Stimulated activated CD4-positive, alpha-beta T cell treated with anti-CD3 and anti-CD28 coated beads, Interleukin-1b, Interleukin-23, amount 100 ng/mL, for 4 hours (primary cell): ENCODE measurements at regions not wholly inside any gene's neighbourhood (a gene's known extent, or its start where the extent isn't known, plus 50 kb on each side); places are given as distances from the start of the nearest gene placed in this dataset.
A peak's percentile ranks its signal among the peaks of the same experiment; 100 is the strongest.
"Not testable (repeated sequence)": the region's sequence is repeated elsewhere in the genome, so short reads cannot be mapped to it uniquely, and the experiment has no call there.

Source experiments
- DNase-seq, 2 donors: peaks; one replicate each; pipeline ENCODE4 v3.0.0-alpha.2; 2020; ENCODE audit warnings: low read depth in 2 of 2

DNA sequence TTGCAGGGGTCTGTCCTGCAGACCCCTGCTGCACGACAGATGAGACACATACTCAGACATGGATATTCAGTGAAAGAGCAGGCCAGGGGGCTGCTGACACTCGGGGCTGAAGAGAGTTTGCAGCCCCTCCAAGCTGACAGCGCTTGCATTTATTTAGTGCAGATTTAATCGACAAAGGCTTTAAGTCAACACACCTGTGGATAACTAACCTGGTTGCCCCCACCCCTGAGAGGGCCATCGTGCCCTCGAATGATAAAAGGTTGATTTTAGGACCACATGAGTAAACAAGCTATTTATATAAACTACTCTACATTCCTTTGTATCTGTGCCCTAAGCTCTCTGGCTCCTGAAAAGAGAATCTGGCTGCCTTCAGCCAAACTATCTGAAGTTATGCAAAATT, 708.2 kb upstream of the LRRN3 start:
- DNase-seq = no peak

DNA sequence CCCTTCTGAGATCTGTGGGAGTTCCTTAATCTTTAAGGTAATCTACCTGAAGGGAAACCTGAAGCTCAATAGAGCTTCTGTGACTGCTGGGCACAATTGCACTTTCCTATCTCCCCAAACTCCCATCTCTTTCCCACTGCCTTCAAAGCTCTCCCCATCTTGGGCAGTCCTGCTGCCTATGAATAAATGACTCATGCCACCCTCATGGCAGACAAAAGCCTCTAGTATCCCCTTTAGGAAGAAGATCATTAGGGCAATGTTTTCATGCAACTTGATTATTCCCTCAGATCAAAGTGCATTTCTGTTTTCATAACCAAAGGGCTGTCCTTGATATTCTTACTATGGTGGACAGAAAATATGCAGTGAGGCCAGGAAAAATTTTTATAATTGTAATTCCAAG, 704.9 kb upstream of the LRRN3 start:
- no peak for DNase-seq

DNA sequence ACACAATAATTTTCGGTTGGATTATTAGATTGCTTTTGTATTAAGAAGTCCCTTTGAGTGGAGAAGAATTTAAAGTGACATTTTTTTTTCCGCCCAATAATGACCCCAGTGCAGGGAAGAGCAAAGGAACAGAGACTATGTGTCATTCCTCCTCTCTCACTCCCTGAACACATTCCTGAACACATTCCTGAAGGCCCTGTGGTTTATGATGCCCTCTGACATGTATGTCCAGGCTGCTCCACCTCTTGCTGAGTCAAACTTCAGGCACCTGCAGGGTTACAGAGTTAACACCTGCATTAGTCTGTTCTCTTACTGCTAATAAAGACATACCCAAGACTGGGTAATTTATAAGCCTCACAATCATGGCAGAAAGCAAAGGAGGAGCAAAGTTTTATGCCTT, 704.0 kb upstream of the LRRN3 start:
- DNase-seq = no peak

DNA sequence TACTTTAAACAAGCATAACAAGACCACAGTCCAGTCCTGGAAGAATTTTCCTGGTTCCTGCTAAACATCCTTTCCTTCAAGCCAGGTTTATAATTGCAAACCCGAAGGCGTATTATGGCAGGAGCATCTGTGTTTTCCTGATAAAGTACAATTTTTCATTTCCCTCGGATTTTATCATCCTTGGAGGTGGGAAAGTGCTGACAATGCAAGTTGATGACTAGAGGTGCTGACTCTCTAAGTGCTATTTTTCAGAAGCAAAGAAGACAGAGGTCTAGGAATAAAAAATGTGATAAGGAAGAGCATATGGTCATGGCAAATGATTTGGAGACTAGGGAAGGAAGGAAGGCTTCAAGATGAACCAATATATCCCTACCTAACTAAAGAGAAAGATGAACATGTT, 703.2 kb upstream of the LRRN3 start:
- no peak for DNase-seq

DNA sequence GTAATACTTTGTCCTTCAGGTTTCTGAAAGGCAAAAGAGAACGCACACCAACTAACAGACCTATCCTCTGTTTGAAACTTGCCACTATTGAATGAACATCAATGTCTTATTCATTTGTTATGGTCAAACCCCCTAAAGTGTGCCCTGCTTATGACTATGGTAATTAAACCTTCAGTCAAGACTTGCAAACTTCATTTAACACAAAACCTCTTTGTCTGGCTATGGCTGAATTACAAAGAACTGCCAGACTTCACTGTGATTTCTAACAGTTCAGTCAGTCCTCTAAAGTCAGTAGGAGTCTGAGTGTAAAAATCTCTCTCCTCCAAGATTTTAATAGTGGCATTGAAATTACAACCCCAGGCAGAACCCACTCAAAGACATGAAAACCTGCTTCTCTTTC, 702.5 kb upstream of the LRRN3 start:
- DNase-seq = no peak

DNA sequence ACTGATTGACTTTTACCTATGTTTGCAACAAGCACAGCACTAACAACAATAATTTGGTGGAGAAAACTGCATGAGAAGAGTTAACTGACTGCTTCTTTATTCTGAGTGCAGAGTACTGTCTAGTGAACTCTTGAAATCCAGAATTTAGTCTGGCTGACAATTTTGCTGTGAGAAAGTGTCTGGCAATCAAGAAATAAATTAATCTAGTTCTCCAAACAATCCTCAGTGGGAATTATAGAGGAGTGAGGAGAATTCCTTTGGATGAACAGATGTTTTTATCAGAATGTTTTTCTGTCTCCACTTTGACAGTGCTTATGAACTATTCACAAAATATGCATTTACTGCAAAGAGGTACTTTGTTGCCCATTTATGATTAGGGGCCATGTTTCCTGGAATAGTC, 694.9 kb upstream of the LRRN3 start:
- no peak for DNase-seq

DNA sequence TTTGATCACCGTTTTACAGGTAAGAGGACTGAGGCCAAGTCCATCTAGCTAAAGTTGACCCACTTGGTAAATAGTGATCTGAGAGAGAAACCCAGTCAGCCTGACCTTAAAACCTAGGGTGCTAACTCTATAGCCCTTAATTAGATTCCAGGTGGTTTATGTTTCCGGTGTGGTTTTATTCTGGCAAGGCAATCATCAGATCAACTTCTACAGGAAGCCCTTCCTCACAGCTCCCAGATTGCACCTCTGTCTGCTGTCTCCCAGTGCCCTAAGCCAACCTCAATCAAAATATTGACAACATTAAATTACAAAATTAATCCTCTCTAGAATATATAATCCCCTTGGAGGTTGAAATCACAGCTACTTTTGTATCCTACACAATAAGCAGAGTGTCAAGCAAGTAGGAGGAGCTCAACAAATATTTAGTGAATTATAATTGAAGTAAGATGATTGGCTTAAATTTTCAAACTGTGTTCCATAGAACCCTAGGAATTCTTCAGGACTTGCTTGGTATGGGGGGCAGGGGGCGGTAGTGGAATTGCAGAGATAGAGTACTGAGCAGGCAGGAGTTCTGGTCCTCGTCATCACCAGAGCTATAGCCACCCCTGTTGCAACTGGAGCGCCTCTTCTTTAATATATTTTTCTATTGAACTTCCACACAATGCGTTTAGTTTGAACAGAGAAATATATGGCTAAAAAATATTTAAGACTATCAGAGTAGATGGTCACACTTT, 692.8 kb upstream of the LRRN3 start:
- DNase-seq = no peak

DNA sequence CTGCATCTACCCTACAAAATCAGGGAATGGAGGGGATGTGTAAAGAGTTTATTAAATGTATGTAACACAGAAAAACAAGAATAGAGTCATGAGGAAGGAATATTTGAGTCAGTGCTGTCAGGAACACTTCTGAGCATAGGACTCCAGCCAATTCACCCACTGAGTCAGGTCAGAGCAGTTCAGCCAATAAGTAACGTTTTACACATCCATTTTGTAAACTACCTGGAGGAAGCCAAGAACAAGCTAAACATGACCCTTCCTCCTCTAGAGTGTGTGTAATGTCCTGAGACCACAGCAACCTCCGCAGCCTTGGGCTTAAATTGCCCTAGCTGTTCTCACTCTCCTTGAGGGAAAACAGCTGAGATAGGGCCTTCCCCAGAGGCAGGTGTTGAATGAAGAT, 691.5 kb upstream of the LRRN3 start:
- no peak for DNase-seq

DNA sequence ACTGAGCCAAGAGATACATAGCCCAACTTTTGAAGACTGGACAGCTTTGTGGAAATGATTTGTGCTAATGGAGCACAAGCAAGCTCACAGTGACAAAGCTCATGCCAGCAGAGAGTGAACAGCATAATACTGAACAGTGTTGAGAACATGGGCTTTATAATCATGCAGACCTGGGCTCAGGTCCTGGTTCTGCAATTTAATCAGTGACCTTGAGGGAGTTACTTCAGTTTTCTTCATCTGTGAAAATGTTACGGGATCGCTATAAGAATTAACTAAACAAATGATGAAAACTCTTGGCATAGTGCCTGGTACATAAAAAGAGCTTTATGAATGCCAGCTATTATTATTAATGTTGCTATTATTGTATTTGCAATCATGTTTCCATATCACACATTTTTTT, 690.5 kb upstream of the LRRN3 start:
- DNase-seq = no peak

DNA sequence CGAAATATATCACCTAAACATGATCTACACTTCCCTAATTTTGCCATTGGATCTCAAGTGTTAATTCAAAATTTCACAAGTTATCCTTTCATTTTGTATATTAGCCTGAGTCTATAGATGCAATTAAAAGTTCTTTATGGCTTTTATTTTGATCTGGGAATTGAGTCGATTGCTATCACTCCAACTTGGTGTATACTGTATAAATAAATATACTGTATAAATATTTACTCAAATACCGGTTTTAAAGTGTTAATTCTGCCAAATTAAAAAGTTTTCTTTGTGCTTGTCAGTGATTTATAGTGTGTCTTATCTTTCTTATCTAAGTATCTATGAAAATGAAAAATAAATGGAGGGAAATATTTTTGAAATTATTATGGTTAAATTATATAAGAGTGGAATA, 683.7 kb upstream of the LRRN3 start:
- DNase-seq = no peak

DNA sequence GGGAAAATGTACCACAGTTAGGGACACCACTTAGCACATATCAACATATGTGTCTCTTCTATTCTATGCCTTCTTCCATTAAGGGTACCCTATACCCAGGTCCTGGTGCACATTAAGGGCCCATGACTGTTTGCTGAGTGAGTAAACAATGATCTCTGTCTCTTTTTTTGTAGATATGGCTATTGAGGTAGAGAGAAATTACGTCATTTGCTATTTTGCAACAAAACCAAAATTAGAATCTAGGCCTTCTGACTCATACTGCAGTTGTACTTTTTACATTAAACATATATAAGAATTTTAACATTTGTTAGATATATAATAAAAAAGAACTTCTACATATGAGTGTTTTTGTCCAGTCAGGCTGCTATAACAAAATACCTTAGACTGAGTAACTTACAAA, 683.2 kb upstream of the LRRN3 start:
- DNase-seq = no peak

DNA sequence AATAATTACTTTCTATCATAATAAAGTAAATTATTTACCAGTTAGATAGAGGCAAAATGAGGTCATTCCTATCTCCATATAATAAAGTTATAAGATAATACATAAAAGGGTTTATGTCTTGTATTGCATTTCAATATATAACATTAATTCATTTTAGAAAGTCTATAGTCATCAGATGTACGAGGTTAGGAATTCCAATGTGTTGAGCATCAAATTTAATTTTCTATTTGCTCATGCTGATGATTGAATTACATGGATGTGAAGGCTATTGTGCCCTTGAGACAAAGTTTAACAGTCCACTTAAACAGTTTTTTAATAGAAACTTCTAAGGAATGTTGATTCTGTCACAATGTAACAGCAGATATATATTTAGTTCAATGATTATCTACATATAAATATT, 678.3 kb upstream of the LRRN3 start:
- DNase-seq = no peak

DNA sequence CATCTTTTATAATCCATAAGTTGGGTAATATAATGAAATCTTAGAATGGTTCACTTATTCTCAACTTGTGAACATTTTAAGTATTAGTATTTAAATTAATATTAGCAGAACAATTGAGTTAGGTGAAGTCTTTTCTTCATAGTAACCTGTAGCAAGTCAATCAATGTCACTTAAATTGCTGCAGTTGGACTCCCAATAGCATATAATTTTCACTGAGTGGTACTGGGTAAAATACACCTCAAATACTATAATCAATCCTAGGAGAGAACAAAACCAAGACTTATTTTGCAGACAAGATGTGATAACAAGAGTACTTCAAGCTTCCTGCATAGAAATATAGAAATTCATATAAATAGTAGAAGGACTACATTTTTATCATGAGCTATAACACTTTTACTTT, 677.9 kb upstream of the LRRN3 start:
- no peak for DNase-seq

DNA sequence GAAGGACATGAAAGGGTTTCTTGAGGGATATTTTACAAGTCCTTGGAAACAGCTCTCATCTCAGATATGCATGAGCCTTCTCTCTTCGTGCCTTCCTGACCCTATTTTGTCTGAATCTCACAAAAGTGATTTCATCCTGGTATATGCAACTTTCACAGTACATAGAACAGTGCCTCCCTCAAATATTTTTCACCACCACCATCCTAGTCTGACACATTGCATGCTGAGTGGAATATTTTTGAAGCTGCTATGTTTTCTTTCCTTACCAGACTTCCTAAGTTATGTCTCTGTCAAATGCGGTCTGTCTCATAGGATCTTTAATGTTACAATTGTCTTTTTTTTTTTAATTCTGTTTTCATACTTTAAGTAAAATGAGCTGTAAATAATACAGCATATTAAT, 673.3 kb upstream of the LRRN3 start:
- no peak for DNase-seq

DNA sequence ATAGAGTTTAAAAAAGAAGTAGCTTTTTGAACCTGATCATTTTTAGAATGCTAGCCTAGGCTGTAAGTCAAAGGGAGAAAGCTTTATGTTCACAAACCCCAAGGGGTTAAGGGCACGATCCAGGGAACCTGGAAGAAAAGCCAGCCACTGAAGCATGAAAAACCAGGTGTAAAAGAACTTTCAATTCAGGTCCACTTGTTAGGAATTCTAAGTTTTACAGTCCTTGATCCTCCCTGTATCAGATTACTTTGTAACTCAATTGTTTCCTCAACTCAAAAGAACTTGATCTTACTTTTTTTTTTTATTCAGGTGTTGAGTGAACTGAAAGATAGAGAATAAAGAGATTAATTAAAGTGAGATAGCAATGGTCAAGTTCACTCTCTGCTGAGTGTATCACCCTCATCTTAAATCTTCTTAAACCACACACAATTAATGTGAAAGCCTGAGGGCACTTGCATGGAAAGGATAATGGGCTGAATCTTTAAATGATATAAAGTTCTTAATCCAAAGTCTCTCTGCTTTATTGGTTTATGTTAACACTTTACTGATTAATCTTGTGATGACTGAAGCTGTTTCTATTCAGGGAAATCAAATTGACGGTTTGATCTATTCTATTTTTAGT, 672.2 kb upstream of the LRRN3 start:
- no peak for DNase-seq

DNA sequence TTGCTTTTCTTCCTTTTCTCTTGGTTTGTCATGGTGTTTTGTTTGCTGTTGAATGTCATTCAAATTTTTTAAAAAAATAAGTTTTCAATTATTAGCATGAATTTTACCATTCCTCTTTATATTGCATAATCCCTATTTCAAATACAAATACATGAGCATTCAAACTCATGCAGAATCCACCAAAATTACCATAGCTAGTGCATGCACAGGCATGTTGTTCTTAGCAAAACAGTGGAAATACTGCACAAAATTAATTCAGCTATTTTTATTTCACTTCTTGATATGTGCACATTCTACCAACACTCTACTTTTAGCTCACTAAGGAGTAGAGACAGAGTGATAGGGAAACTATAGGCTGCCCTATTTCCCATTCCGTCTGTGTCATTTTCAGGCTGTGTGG, 670.1 kb upstream of the LRRN3 start:
- no peak for DNase-seq

DNA sequence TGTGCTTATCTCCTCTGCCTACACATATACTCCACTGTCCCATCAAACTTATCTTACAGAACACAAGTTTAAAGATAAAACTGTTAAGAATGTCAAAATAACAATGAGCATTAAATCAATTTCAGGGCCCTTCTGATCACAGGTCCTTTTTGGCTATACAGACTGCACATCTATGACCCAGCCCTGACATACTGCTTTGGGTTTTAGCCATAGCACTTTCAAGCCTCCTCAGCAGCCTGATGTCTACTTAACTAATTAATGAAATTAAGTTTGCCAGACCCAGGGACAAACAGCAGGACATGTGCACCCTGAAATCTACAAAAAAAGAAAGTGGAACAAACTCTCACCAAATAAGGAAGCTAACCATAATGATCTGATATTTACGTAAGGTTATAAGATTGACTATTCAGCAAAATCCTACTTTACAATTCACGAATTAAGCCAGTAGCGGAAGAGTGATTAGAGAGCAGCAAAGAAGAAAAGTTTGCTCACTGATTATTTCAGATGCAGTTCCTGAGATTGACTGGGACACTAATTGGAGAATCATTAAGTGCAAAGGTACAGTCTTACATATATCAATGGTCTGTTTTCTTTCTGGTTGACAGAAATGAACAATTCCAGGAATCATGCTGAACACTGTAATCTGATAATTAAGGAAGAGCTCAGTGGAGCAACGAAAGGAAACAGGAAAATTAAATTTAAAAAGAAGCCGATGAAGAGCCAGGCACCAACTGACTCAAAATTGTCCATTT, 669.3 kb upstream of the LRRN3 start:
- no peak for DNase-seq

DNA sequence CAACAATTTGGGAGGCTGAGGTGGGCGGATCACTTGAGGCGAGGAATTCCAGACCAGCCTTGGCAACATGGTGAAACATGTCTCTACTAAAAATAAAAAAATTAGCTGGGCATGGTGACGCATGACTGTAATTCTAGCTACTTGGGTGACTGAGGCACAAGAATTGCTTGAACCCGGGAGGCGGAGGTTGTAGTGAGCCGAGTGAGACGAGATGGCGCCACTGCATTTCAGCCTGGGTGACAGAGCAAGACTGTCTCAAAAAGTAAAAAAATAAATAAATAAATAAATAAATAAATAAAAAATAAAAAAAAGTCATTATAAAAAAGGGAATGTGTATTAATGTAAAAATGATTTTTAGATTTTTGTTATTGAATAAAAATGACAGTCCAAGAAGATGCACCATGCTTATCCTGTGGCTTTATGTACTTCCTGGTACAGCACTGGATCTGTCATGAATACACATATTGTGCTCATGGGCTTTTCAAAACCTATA, 658.8 kb upstream of the LRRN3 start:
- DNase-seq = no peak

DNA sequence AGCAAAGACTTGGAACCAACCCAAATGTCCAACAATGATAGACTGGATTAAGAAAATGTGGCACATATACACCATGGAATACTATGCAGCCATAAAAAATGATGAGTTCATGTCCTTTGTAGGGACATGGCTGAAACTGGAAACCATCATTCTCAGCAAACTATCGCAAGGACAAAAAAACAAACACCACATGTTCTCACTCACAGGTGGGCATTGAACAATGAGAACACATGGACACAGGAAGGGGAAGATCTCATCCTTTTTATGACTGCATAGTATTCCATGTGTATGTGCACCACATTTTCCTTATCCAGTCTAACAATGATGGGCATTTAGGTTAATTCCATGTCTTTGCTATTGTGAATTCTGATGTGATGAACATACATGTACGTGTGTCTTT, 652.0 kb upstream of the LRRN3 start:
- DNase-seq = not testable (repeated sequence)

DNA sequence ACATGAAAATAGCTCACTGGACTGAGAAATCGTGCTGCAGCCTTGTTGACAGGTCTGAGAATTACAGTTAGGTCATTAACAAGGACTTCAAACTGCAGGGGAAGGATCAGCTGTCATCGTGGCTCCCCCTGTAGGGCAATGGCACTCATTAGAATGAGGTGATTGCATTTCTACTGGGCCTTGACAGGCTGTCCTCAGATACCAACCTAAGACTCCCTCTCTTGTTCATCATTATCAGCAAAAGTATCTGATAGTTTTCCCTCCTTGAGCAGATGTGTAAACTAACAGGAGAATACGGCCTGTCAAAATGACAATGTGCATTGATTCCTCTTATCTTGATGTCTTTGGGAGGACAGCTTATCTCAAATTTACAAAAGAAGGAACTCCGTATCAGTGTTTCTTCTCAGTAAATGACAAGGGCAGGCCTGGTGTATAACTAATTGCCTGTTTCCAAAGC, 648.5 kb upstream of the LRRN3 start:
- peak in 1 of 2 donors; percentile 0 for DNase-seq

DNA sequence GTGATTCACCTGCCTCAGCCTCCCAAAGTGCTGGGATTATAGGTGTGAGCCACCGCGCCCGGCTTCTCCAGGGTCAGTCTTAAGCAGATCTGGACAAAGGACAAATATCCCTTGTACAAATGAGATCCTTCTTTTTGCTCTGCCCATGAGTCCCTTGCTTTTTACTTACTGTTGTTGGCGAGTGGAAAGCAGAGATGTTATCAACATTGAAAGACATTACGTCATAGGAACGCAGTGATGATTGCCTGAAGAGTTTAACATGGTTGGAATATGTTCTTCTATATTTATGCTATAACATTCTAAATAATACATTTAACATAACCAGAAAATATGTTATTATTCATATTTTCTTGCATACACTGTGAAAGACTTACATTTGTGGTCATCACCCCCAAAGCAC, 644.3 kb upstream of the LRRN3 start:
- no peak for DNase-seq

DNA sequence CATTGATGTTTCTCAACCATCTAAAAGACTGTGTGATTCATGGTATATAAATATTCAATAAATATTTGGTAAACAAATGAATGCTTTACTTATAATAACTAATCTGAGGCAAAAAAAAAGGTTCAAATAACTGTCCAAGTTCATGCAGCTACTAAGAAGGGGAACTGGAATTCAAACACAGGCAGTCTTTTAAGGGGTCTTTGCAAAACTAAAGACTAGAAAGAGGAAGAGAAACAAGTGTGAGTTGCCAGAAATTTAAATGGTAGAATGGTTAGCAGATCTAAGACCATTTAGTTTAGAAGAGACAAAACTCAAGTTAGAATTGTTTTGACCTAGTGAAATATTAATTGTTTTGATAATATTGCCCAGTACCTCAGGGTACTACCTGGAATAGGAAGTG, 642.0 kb upstream of the LRRN3 start:
- DNase-seq = no peak

DNA sequence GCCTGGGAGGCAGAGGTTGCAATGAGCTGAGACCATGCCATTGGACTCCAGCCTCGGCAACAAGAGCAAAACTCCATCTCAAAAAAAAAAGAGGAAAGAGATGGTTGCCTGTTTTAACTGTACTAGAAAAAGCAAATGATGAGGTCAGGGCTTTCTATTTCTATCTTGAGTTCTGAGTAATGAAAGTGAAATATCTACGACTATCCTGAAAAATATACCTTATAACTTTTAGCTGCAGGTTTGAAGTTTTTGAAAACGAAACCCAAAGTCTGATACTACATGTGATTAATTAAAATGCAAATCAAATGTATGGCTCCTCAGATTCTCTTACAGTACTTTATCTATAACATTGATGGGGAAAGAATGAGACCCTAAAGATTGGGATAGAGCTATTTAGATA, 636.2 kb upstream of the LRRN3 start:
- DNase-seq = no peak
